SIG-M5 treated with dmso at 0.1 percent for 504 hours (cell line): ENCODE measurements at regions not wholly inside any gene's neighbourhood (a gene's known extent, or its start where the extent isn't known, plus 50 kb on each side); places are given as distances from the start of the nearest gene placed in this dataset.

Source experiments
- DNase-seq: peaks from one replicate; lab custom pipeline; 2025; ENCODE audit not compliant: unreplicated experiment; lab: John Stamatoyannopoulos, UW

- DNase-seq, result no peak
Measured at GRCh38 chr6:125489579-125490285, 188.0 kb upstream of the HDDC2 start.

- DNase-seq, result no peak
Measured at GRCh38 chr6:125491860-125492618, 190.3 kb upstream of the HDDC2 start.

GRCh38 chr6:125498606-125499005 lies 196.8 kb upstream of the HDDC2 start:
- DNase-seq, result no peak

- DNase-seq, result no peak
Measured at GRCh38 chr6:125499535-125499934, 197.8 kb upstream of the HDDC2 start.

- DNase-seq, result no peak
Measured at GRCh38 chr6:125503181-125503580, 201.4 kb upstream of the HDDC2 start.

GRCh38 chr6:125507987-125508655 lies 206.4 kb upstream of the HDDC2 start:
- DNase-seq, result no peak

GRCh38 chr6:125508793-125509192 lies 207.0 kb upstream of the HDDC2 start:
- DNase-seq, result no peak

- DNase-seq, result no peak
Measured at GRCh38 chr6:125509477-125509876, 207.7 kb upstream of the HDDC2 start.

- DNase-seq, result no peak
Measured at GRCh38 chr6:125510405-125510804, 208.6 kb upstream of the HDDC2 start.

GRCh38 chr6:125511809-125512396 lies 210.1 kb upstream of the HDDC2 start:
- DNase-seq, result no peak

GRCh38 chr6:125512621-125513020 lies 210.9 kb upstream of the HDDC2 start:
- no peak for DNase-seq

- DNase-seq, result no peak
Measured at GRCh38 chr6:125513978-125514377, 212.2 kb upstream of the HDDC2 start.

- no peak for DNase-seq
Measured at GRCh38 chr6:125516644-125517043, 214.9 kb upstream of the HDDC2 start.

GRCh38 chr6:125519367-125519766 lies 217.6 kb upstream of the HDDC2 start:
- no peak for DNase-seq

GRCh38 chr6:125524356-125524755 lies 222.6 kb upstream of the HDDC2 start:
- no peak for DNase-seq

GRCh38 chr6:125526007-125526720 lies 223.3 kb upstream of the HEY2 start:
- DNase-seq, result no peak

GRCh38 chr6:125528621-125529041 lies 220.8 kb upstream of the HEY2 start:
- no peak for DNase-seq

- no peak for DNase-seq
Measured at GRCh38 chr6:125529061-125529460, 220.4 kb upstream of the HEY2 start.

- no peak for DNase-seq
Measured at GRCh38 chr6:125533710-125534397, 215.6 kb upstream of the HEY2 start.
